Loucy (cell line): ENCODE measurements at regions not wholly inside any gene's neighbourhood (a gene's known extent, or its start where the extent isn't known, plus 50 kb on each side); places are given as distances from the start of the nearest gene placed in this dataset.

Experiments used
- H2AFZ ChIP-seq: fragments of 200-600 bp; sonication (generic); 2 replicates; pipeline ENCODE4 v1.6.0; 2016; ENCODE audit warnings: antibody characterized with exemption, mild to moderate bottlenecking, low read length, moderate library complexity
- H3F3A ChIP-seq: fragments of 200-600 bp; 2 replicates; pipeline ENCODE4 v1.6.0; 2016; ENCODE audit warnings: antibody characterized with exemption, low read depth, mild to moderate bottlenecking
- H3K27me3 ChIP-seq: fragments of 200-600 bp; sonication (generic); 2 replicates; pipeline ENCODE4 v1.6.1; 2014; ENCODE audit warnings: low read length, mild to moderate bottlenecking; ENCODE audit not compliant: insufficient read depth, poor library complexity, severe bottlenecking
- H3K36me3 ChIP-seq: fragments of 200-600 bp; sonication (generic); 2 replicates; pipeline ENCODE4 v1.6.1; 2016; ENCODE audit warnings: low read length; ENCODE audit not compliant: insufficient read depth
- H3K4me1 ChIP-seq: fragments of 200-600 bp; sonication (generic); 2 replicates; pipeline ENCODE4 v1.5.1; 2014; ENCODE audit warnings: low read length, mild to moderate bottlenecking; ENCODE audit not compliant: insufficient read depth, poor library complexity, severe bottlenecking
- H3K4me2 ChIP-seq: fragments of 200-600 bp; sonication (generic); 2 replicates; pipeline ENCODE4 v1.6.0; 2014; ENCODE audit warnings: antibody characterized with exemption, low read length, low read depth, mild to moderate bottlenecking; ENCODE audit not compliant: poor library complexity, severe bottlenecking
- H3K4me3 ChIP-seq: fragments of 200-600 bp; sonication (generic); 2 replicates; pipeline ENCODE4 v1.5.1; 2014; ENCODE audit warnings: low read length, mild to moderate bottlenecking, mixed read lengths; ENCODE audit not compliant: poor library complexity, severe bottlenecking
- H3K79me2 ChIP-seq: fragments of 200-600 bp; sonication (generic); 2 replicates; pipeline ENCODE4 v1.6.1; 2014; ENCODE audit warnings: low read length; ENCODE audit not compliant: insufficient read depth
- H3K9ac ChIP-seq: fragments of 200-600 bp; sonication (generic); 2 replicates; pipeline ENCODE4 v1.6.0; 2014; ENCODE audit warnings: mild to moderate bottlenecking, low read depth, low read length, moderate library complexity; ENCODE audit not compliant: poor library complexity, severe bottlenecking
- H3K9me2 ChIP-seq: fragments of 200-600 bp; sonication (generic); replicated peaks from 2 replicates; pipeline ENCODE4 v1.6.1; 2016; ENCODE audit warnings: low read depth, low read length, mixed read lengths
- H3K9me3 ChIP-seq: fragments of 200-600 bp; sonication (generic); 2 replicates; pipeline ENCODE4 v1.6.1; 2014; ENCODE audit warnings: mild to moderate bottlenecking, antibody characterized with exemption, low read length, low read depth; ENCODE audit not compliant: insufficient read depth
- H4K20me1 ChIP-seq: fragments of 200-600 bp; sonication (generic); 2 replicates; pipeline ENCODE4 v1.6.0; 2014; ENCODE audit warnings: antibody characterized with exemption, low read length, mild to moderate bottlenecking; ENCODE audit not compliant: insufficient read depth, poor library complexity, severe bottlenecking
- CTCF ChIP-seq: fragments of 200-600 bp; sonication (generic); conservative IDR thresholded peaks from 2 replicates; pipeline ENCODE4 v1.5.1; 2014; ENCODE audit warnings: mild to moderate bottlenecking, antibody characterized with exemption, low read length
- EZH2phosphoT487 ChIP-seq: fragments of 200-600 bp; IDR thresholded peaks from 2 replicates; pipeline ENCODE4 v1.6.1; 2018; ENCODE audit warnings: antibody characterized with exemption, mild to moderate bottlenecking, moderate library complexity, borderline replicate concordance

DNA sequence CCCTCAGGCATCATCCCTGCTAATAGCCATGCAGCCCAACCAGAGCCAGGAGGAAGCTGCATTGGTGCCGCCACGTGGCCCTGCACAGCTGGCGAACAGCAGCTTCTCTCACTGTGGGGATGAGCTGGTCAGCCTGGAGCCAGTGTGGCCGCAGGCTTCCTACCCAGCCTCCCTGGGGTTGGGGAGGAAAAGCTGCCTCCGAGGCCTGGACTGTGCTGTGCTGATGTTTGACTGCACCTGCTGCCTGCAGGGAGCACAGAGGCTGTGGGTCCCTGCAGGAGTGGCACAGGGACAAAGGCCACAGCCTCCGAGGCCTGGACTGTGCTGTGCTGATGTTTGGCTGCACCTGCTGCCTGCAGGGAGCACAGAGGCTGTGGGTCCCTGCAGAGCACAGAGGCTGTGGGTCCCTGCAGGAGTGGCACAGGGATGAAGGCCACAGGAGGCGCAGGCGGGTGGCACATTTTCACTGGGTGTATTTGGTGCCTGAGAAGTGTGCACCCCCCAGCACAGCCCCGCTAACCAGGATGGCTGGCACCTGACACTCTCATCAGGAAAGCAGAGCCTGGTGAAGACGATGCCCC is 83.9 kb downstream of the DLL1 start:
- Histone ChIP-seq H3K9me3 (peaks cover 30% of the 10 kb centered on the region; the same call in 1 of the 2 replicates), H3K4me1 (no peaks in the 10 kb centered on the region), H3K9ac (no peak overlapping the region), H3K4me3 (no peak overlapping the region), H3K4me2 (no peak overlapping the region), H3K36me3 (no peaks in the 10 kb centered on the region), H2AFZ (no peak overlapping the region), H3K9me2 (no peaks in the 10 kb centered on the region), H4K20me1 (no peaks in the 10 kb centered on the region), H3F3A (no peaks in the 10 kb centered on the region), H3K79me2 (no peaks in the 10 kb centered on the region), H3K27me3 (no peaks in the 10 kb centered on the region)
- no peak for TF ChIP-seq EZH2phosphoT487
- no peak for TF ChIP-seq CTCF

- Histone ChIP-seq H4K20me1 (no peaks in the 10 kb centered on the region), H2AFZ (no peak overlapping the region), H3K27me3 (no peaks in the 10 kb centered on the region), H3K9me3 (peaks cover 30% of the 10 kb centered on the region; the same call in 1 of the 2 replicates), H3K4me1 (no peaks in the 10 kb centered on the region), H3K9ac (no peak overlapping the region), H3K4me2 (no peak overlapping the region), H3K9me2 (no peaks in the 10 kb centered on the region), H3K36me3 (no peaks in the 10 kb centered on the region), H3F3A (no peaks in the 10 kb centered on the region), H3K4me3 (no peak overlapping the region), H3K79me2 (no peaks in the 10 kb centered on the region)
- no peak for TF ChIP-seq CTCF
- TF ChIP-seq EZH2phosphoT487: no peak
Measured at GRCh38 chr6:170206317-170206621, 84.6 kb downstream of the DLL1 start.

DNA sequence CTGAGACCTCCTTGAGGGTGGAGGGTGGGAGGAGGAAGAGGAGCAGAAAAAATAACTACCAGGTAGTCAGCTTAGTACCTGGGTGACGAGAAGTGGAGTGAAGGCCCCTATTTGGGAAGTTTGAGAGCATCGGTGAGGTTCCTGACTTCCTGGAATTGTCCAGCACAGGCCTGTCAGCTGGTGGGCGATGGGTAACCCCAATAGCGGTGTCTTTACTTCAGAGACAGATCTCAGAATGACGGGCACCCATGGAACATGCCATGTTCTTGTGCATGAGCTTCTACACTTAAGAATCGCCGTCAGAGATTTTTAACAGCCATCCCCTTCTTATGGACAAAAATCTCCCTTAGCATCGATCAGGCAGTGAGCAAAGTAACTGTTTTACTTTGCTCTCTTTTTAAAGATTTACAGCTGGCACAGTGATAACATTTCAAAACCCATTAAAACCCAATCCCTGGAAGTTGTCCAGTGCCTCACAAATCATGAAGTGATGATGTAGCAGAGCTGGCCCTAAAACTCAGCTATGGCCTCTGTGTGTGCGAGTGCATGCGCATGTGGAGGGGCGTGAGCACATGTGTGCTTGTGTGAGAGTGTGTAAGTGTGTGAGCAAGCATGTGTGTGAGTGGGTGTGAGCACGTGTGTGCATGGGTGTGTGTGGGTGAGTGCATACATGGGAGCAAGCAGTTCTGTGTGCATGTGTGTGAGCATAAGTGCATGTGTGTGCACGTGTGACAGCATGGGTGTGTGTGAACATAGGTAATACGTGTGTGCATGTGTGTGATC is 85.2 kb downstream of the DLL1 start:
- H3K9me3 ChIP-seq: peaks cover 28% of the 10 kb centered on the region; the same call in 1 of the 2 replicates
- no peaks in the 10 kb centered on the region for H3K36me3 ChIP-seq
- TF ChIP-seq CTCF (no peak), EZH2phosphoT487 (no peak)
- H3K9me2 ChIP-seq: no peaks in the 10 kb centered on the region
- no peaks in the 10 kb centered on the region for H3K4me1 ChIP-seq
- H3K4me2 ChIP-seq: no peak overlapping the region
- no peaks in the 10 kb centered on the region for H3F3A ChIP-seq
- no peaks in the 10 kb centered on the region for H3K27me3 ChIP-seq
- no peak overlapping the region for H3K4me3 ChIP-seq
- H3K79me2 ChIP-seq: no peaks in the 10 kb centered on the region
- no peak overlapping the region for H3K9ac ChIP-seq
- no peak overlapping the region for H2AFZ ChIP-seq
- no peaks in the 10 kb centered on the region for H4K20me1 ChIP-seq
